CD14-positive monocyte (primary cell): ENCODE measurements at regions not wholly inside any gene's neighbourhood (a gene's known extent, or its start where the extent isn't known, plus 50 kb on each side); places are given as distances from the start of the nearest gene placed in this dataset.

Experiments
- DNase-seq, 3 donors: peaks; one replicate each; pipeline ENCODE4 v3.0.0-alpha.2; 2011 to 2022
- H2AFZ ChIP-seq: 2 replicates; pipeline ENCODE4 v1.6.0; 2012; ENCODE audit warnings: mild to moderate bottlenecking, low read depth, low read length, inconsistent platforms; ENCODE audit not compliant: insufficient read depth, poor library complexity, severe bottlenecking
- H3K27ac ChIP-seq, 2 donors: 1 replicate in 1 of 2; 2 replicates in 1 of 2; pipeline ENCODE4 v1.5.1; 2012 to 2013; ENCODE audit warnings: low read length in 2 of 2, control low read depth in 1 of 2, inconsistent platforms in 1 of 2, low read depth in 1 of 2, mild to moderate bottlenecking in 1 of 2
- H3K27me3 ChIP-seq, 2 donors: one replicate each; pipeline versions ENCODE4 v1.6.0 to v1.6.1; 2011 to 2013; ENCODE audit warnings: low read length in 2 of 2; ENCODE audit not compliant: control insufficient read depth in 2 of 2, insufficient read depth in 2 of 2
- H3K36me3 ChIP-seq, 2 donors: replicated peaks in 1 of 2; 1 replicate in 1 of 2; 2 replicates in 1 of 2; pipeline versions ENCODE4 v1.5.1 to v1.6.1; 2012 to 2013; ENCODE audit warnings: low read length in 2 of 2, control low read depth in 1 of 2, inconsistent platforms in 1 of 2, mild to moderate bottlenecking in 1 of 2; ENCODE audit not compliant: insufficient read depth in 2 of 2, control insufficient read depth in 1 of 2
- H3K4me1 ChIP-seq, 2 donors: 1 replicate in 1 of 2; 2 replicates in 1 of 2; pipeline versions ENCODE4 v1.5.1 to v1.6.1; 2012 to 2013; ENCODE audit warnings: low read length in 2 of 2, control low read depth in 1 of 2, inconsistent platforms in 1 of 2, mild to moderate bottlenecking in 1 of 2, moderate library complexity in 1 of 2; ENCODE audit not compliant: insufficient read depth in 2 of 2, control insufficient read depth in 1 of 2
- H3K4me2 ChIP-seq: replicated peaks from 2 replicates; pipeline ENCODE3; 2012; ENCODE audit warnings: low read length, moderate library complexity, mild to moderate bottlenecking; ENCODE audit not compliant: poor library complexity, severe bottlenecking; ENCODE audit errors: extremely low read depth
- H3K4me3 ChIP-seq, 3 experiments: fragments of 200-600 bp in 1 of 3; sonication (generic) in 1 of 3; replicated peaks in 1 of 3; 1 replicate in 2 of 3; 2 replicates in 1 of 3; pipeline ENCODE4 v1.5.1; 2011 to 2013; ENCODE audit warnings: low read length in 3 of 3, mild to moderate bottlenecking in 3 of 3, control low read depth in 2 of 3, low read depth in 2 of 3, inconsistent platforms in 1 of 3, moderate library complexity in 1 of 3
- H3K79me2 ChIP-seq: 2 replicates; pipeline ENCODE4 v1.6.0; 2012; ENCODE audit warnings: mild to moderate bottlenecking, control low read depth, inconsistent platforms, low read length, moderate library complexity; ENCODE audit not compliant: insufficient read depth
- H3K9ac ChIP-seq: 2 replicates; pipeline ENCODE4 v1.6.0; 2017; ENCODE audit warnings: low read length, mild to moderate bottlenecking; ENCODE audit not compliant: insufficient read depth, poor library complexity, severe bottlenecking
- H3K9me3 ChIP-seq, 2 donors: replicated peaks in 1 of 2; 1 replicate in 1 of 2; 2 replicates in 1 of 2; pipeline versions ENCODE4 v1.5.1 to v1.6.1; 2012 to 2013; ENCODE audit warnings: low read length in 2 of 2, control low read depth in 1 of 2; ENCODE audit not compliant: control insufficient read depth in 1 of 2, insufficient read depth in 1 of 2
- H4K20me1 ChIP-seq: 2 replicates; pipeline ENCODE4 v1.6.0; 2012; ENCODE audit warnings: mild to moderate bottlenecking, low read length, control low read depth, moderate library complexity; ENCODE audit not compliant: insufficient read depth
- H3K27ac Mint-ChIP-seq, 7 donors: one replicate each; pipeline ENCODE4 v1.8.0; 2020; ENCODE audit warnings: mild to moderate bottlenecking in 7 of 7, mixed read lengths in 7 of 7, moderate library complexity in 6 of 7, inconsistent platforms in 2 of 7
- H3K27me3 Mint-ChIP-seq, 3 donors: one replicate each; pipeline ENCODE4 v1.8.0; 2021 to 2022; ENCODE audit warnings: low read depth in 3 of 3, mild to moderate bottlenecking in 3 of 3, mixed read lengths in 3 of 3, moderate library complexity in 3 of 3, inconsistent platforms in 1 of 3
- H3K36me3 Mint-ChIP-seq, 2 donors: one replicate each; pipeline ENCODE4 v1.8.0; 2020; ENCODE audit warnings: mixed read lengths in 2 of 2, inconsistent platforms in 1 of 2, mild to moderate bottlenecking in 1 of 2
- H3K4me1 Mint-ChIP-seq: one replicate; pipeline ENCODE4 v1.8.0; 2020; ENCODE audit warnings: mild to moderate bottlenecking, mixed read lengths
- H3K4me3 Mint-ChIP-seq, 2 donors: one replicate each; pipeline ENCODE4 v1.8.0; 2020; ENCODE audit warnings: mild to moderate bottlenecking in 2 of 2, mixed read lengths in 2 of 2, moderate library complexity in 1 of 2
- H3K9me3 Mint-ChIP-seq, 7 donors: one replicate each; pipeline ENCODE4 v1.8.0; 2020 to 2022; ENCODE audit warnings: mixed read lengths in 7 of 7, mild to moderate bottlenecking in 6 of 7, moderate library complexity in 6 of 7, inconsistent platforms in 2 of 7
- CTCF ChIP-seq: fragments of 200-600 bp; IDR thresholded peaks from one replicate; pipeline ENCODE4 v1.8.0; 2022; ENCODE audit warnings: antibody characterized with exemption, mild to moderate bottlenecking
- WGBS: methylation state at CpG from one replicate; pipeline ENCODE4 v1.1.5; 2013; ENCODE audit warnings: missing lambda C conversion rate; ENCODE audit not compliant: insufficient coverage; 5-methylcytosine and 5-hydroxymethylcytosine counted together
- intact Hi-C, 2 donors: fragments of 100-400 bp; cut with micrococcal nuclease; formaldehyde crosslinking; loops; one replicate each; pipeline versions ENCODE4 v1.15.0 to v1.15.1; 2023

- WGBS, result 96% methylated on average over 4 of the region's 9 CpGs
Observed at GRCh38 chr7:156559001-156559400, 81.6 kb upstream of the RNF32 start.

GRCh38 chr7:156558198-156558597, 82.4 kb upstream of the RNF32 start:
- no peaks in the 10 kb centered on the region for H3K79me2 ChIP-seq
- intact Hi-C loops, result no loop called here
- no peak for DNase-seq
- no peak for TF ChIP-seq CTCF
- WGBS, result 100% methylated on average over 1 of the region's 4 CpGs
- no peak overlapping the region for H3K9ac ChIP-seq
- Mint-ChIP-seq H3K27ac (no peak overlapping the region), H3K27me3 (peaks cover 3 to 9% (median 5%) of the 10 kb centered on the region in 3 donors), H3K9me3 (peaks cover 0 to 4% (median 2%) of the 10 kb centered on the region in 7 donors), H3K4me1 (no peaks in the 10 kb centered on the region), H3K4me3 (no peak overlapping the region), H3K36me3 (no peaks in the 10 kb centered on the region)
- H3K4me3 ChIP-seq, result no peak overlapping the region
- no peaks in the 10 kb centered on the region for H3K27me3 ChIP-seq
- H2AFZ ChIP-seq, result no peak overlapping the region
- H4K20me1 ChIP-seq, result no peaks in the 10 kb centered on the region
- H3K4me2 ChIP-seq, result no peak overlapping the region
- H3K27ac ChIP-seq, result no peak overlapping the region
- no peaks in the 10 kb centered on the region for H3K4me1 ChIP-seq
- no peaks in the 10 kb centered on the region for H3K9me3 ChIP-seq
- no peaks in the 10 kb centered on the region for H3K36me3 ChIP-seq

More at GRCh38 chr7:156559001-156559400, 81.6 kb upstream of the RNF32 start:
- H3K4me1 Mint-ChIP-seq, result no peaks in the 10 kb centered on the region
- Histone ChIP-seq H3K4me1 (no peaks in the 10 kb centered on the region), H3K4me2 (no peak overlapping the region), H3K79me2 (no peaks in the 10 kb centered on the region), H3K36me3 (no peaks in the 10 kb centered on the region), H4K20me1 (no peaks in the 10 kb centered on the region), H3K4me3 (no peak overlapping the region), H3K27me3 (no peaks in the 10 kb centered on the region), H2AFZ (no peak overlapping the region), H3K9me3 (peaks cover 0 to under 1% of the 10 kb centered on the region in 2 donors), H3K9ac (no peak overlapping the region), H3K27ac (no peak overlapping the region)
- DNase-seq, result no peak
- H3K36me3 Mint-ChIP-seq, result no peaks in the 10 kb centered on the region
- peaks cover 0 to 9% (median 4%) of the 10 kb centered on the region in 7 donors for H3K9me3 Mint-ChIP-seq
- no peak overlapping the region for H3K4me3 Mint-ChIP-seq
- no peak for TF ChIP-seq CTCF
- intact Hi-C loops, result no loop called here
- H3K27me3 Mint-ChIP-seq, result peaks cover 4 to 11% (median 6%) of the 10 kb centered on the region in 3 donors
- H3K27ac Mint-ChIP-seq, result no peak overlapping the region
